ENCODE measurements at regions not wholly inside any gene's neighbourhood (a gene's known extent, or its start where the extent isn't known, plus 50 kb on each side); places are given as distances from the start of the nearest gene placed in this dataset.
"Not testable (repeated sequence)": the region's sequence is repeated elsewhere in the genome, so short reads cannot be mapped to it uniquely, and the experiment has no call there.

- no peak for TF ChIP-seq POLR2A (IDR thresholded peaks at IDR 0.05)
- TF ChIP-seq CTCF (IDR thresholded peaks at IDR 0.05 in 4 of 5, conservative IDR thresholded peaks at IDR 0.05 in 1 of 5), result no peak
- Histone ChIP-seq H3K27me3 (no peaks in the 10 kb centered on the region), H3K4me3 (no peak overlapping the region), H3K27ac (no peak overlapping the region), H3K9me3 (no peaks in the 10 kb centered on the region), H3K4me1 (no peaks in the 10 kb centered on the region), H3K36me3 (no peaks in the 10 kb centered on the region)
- in situ Hi-C loops (cut with MboI; ENCODE audit: low sequenced_read_pairs in 4 of 4), result loop anchor here in 1 of 4 donors (25.0 kb wide), 1 partner anchor 93 kb away; no protein-coding TSS in a partner anchor
- intact Hi-C loops (cut with DNase I; ENCODE audit: low total_unique reads), result no loop called here
- no peak for ATAC-seq
- DNase-seq, result no peak
Observed at GRCh38 chr4:126544276-126544675, 1088.5 kb upstream of the INTU start.

- H3K9me3 ChIP-seq; H3K4me1 ChIP-seq; ATAC-seq; H3K36me3 ChIP-seq; H3K27ac ChIP-seq; DNase-seq; H3K4me3 ChIP-seq; H3K27me3 ChIP-seq; intact Hi-C loops (cut with DNase I; ENCODE audit: low total_unique reads): not testable (repeated sequence)
- in situ Hi-C loops (cut with MboI; ENCODE audit: low sequenced_read_pairs in 4 of 4), result loop anchor here in 1 of 4 donors (25.0 kb wide), 1 partner anchor 91 kb away; no protein-coding TSS in a partner anchor
Observed at GRCh38 chr4:126546197-126546596, 1086.6 kb upstream of the INTU start.

- Histone ChIP-seq H3K36me3 (no peaks in the 10 kb centered on the region), H3K9me3 (no peaks in the 10 kb centered on the region), H3K4me3 (no peak overlapping the region), H3K4me1 (no peaks in the 10 kb centered on the region), H3K27me3 (no peaks in the 10 kb centered on the region), H3K27ac (no peak overlapping the region)
- DNase-seq, result no peak
- in situ Hi-C loops (cut with MboI; ENCODE audit: low sequenced_read_pairs in 4 of 4) (loop anchor here in 1 of 4 donors (25.0 kb wide), 1 partner anchor 90 kb away; no protein-coding TSS in a partner anchor), intact Hi-C loops (cut with DNase I; ENCODE audit: low total_unique reads) (no loop called here)
- TF ChIP-seq CTCF (IDR thresholded peaks at IDR 0.05 in 4 of 5, conservative IDR thresholded peaks at IDR 0.05 in 1 of 5), result no peak
- TF ChIP-seq POLR2A (IDR thresholded peaks at IDR 0.05), result no peak
- no peak for ATAC-seq
Observed at GRCh38 chr4:126547352-126547751, 1085.4 kb upstream of the INTU start.

DNA sequence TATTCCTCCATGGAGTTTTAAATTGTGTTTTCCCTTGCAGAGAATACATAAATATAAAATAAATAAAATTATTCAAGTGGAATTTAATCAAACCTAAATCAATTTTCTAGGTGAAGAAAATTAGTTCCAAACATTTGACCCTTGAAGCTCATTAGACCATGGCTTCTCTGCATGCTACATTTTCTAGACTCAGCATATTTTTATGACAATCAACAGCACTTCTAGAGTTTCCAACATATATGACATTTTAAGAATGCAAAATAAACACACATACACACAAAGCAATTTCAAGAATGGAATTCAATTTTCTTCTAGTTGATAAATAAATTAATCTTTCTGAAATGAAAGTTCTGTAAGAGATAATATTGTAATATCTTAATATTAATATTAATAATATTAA, 1083.9 kb upstream of the INTU start:
- no peak for ATAC-seq

GRCh38 chr4:126552321-126552720, 1080.4 kb upstream of the INTU start:
- H3K36me3 ChIP-seq, result no peaks in the 10 kb centered on the region
- no peak overlapping the region for H3K4me3 ChIP-seq
- intact Hi-C loops (cut with DNase I; ENCODE audit: low total_unique reads), result no loop called here
- H3K4me1 ChIP-seq, result no peaks in the 10 kb centered on the region
- no peaks in the 10 kb centered on the region for H3K27me3 ChIP-seq
- TF ChIP-seq POLR2A (IDR thresholded peaks at IDR 0.05), result no peak
- TF ChIP-seq CTCF (IDR thresholded peaks at IDR 0.05 in 4 of 5, conservative IDR thresholded peaks at IDR 0.05 in 1 of 5), result no peak
- in situ Hi-C loops (cut with MboI; ENCODE audit: low sequenced_read_pairs in 4 of 4), result no loop called here
- no peaks in the 10 kb centered on the region for H3K9me3 ChIP-seq
- no peak overlapping the region for H3K27ac ChIP-seq
- ATAC-seq (no peak), DNase-seq (no peak)

More for the DNA sequence above, 1083.9 kb upstream of the INTU start:
- Histone ChIP-seq H3K27ac (no peak overlapping the region), H3K4me1 (no peaks in the 10 kb centered on the region), H3K4me3 (no peak overlapping the region), H3K36me3 (no peaks in the 10 kb centered on the region), H3K9me3 (no peaks in the 10 kb centered on the region), H3K27me3 (no peaks in the 10 kb centered on the region)
- in situ Hi-C loops (cut with MboI; ENCODE audit: low sequenced_read_pairs in 4 of 4), result loop anchor here in 1 of 4 donors (25.0 kb wide), 1 partner anchor 88 kb away; no protein-coding TSS in a partner anchor
- no peak for DNase-seq
- no peak for TF ChIP-seq CTCF (IDR thresholded peaks at IDR 0.05 in 4 of 5, conservative IDR thresholded peaks at IDR 0.05 in 1 of 5)
- no peak for TF ChIP-seq POLR2A (IDR thresholded peaks at IDR 0.05)
- intact Hi-C loops (cut with DNase I; ENCODE audit: low total_unique reads), result no loop called here
